Fibroblast of the conjunctiva (primary cell): ENCODE measurements at regions not wholly inside any gene's neighbourhood (a gene's known extent, or its start where the extent isn't known, plus 50 kb on each side); places are given as distances from the start of the nearest gene placed in this dataset.
"Not testable (repeated sequence)": the region's sequence is repeated elsewhere in the genome, so short reads cannot be mapped to it uniquely, and the experiment has no call there.

Experiments
- DNase-seq: peaks from one replicate; pipeline ENCODE4 v3.0.0-alpha.2; 2010; ENCODE audit warnings: low read depth

- no peak for DNase-seq
Measured at GRCh38 chr6:168255283-168255881, 64.2 kb downstream of the DACT2 start.

- no peak for DNase-seq
Measured at GRCh38 chr6:168252267-168252666, 67.3 kb downstream of the DACT2 start.

- DNase-seq = no peak
Measured at GRCh38 chr6:168250250-168250649, 69.3 kb downstream of the DACT2 start.

- DNase-seq = no peak
Measured at GRCh38 chr6:168249746-168250145, 69.8 kb downstream of the DACT2 start.

- DNase-seq = no peak
Measured at GRCh38 chr6:168248148-168248620, 71.4 kb downstream of the DACT2 start.

- DNase-seq = no peak
Measured at GRCh38 chr6:168247443-168248147, 72.0 kb downstream of the DACT2 start.

GRCh38 chr6:168244961-168245551 is 74.5 kb downstream of the DACT2 start:
- DNase-seq = no peak

- no peak for DNase-seq
Measured at GRCh38 chr6:168243812-168244376, 75.7 kb downstream of the DACT2 start.

GRCh38 chr6:168242940-168243225 is 76.7 kb downstream of the DACT2 start:
- no peak for DNase-seq

GRCh38 chr6:168242111-168242939 is 77.3 kb downstream of the DACT2 start:
- no peak for DNase-seq

- no peak for DNase-seq
Measured at GRCh38 chr6:168240160-168240559, 79.4 kb downstream of the DACT2 start.

GRCh38 chr6:168239044-168239773 is 80.4 kb downstream of the DACT2 start:
- DNase-seq = no peak

- no peak for DNase-seq
Measured at GRCh38 chr6:168238159-168238909, 81.2 kb downstream of the DACT2 start.

GRCh38 chr6:168233875-168234213 is 85.7 kb downstream of the DACT2 start:
- DNase-seq = not testable (repeated sequence)

GRCh38 chr6:168232989-168233874 is 86.3 kb downstream of the DACT2 start:
- no peak for DNase-seq

- no peak for DNase-seq
Measured at GRCh38 chr6:168232528-168232927, 87.0 kb downstream of the DACT2 start.

- DNase-seq = no peak
Measured at GRCh38 chr6:168232062-168232461, 87.5 kb downstream of the DACT2 start.

GRCh38 chr6:168231393-168231957 is 88.1 kb downstream of the DACT2 start:
- DNase-seq = no peak

GRCh38 chr6:168229368-168229752 is 90.2 kb downstream of the DACT2 start:
- DNase-seq = no peak
